Heart left ventricle (tissue), 16 donors: ENCODE measurements at regions not wholly inside any gene's neighbourhood (a gene's known extent, or its start where the extent isn't known, plus 50 kb on each side); places are given as distances from the start of the nearest gene placed in this dataset.

ENCODE experiments used
- ATAC-seq, 4 donors: fragments of 200-7000 bp; cut with Tn5 transposase; one replicate each; pipeline ENCODE4 v1.9.1; 2020 to 2022; ENCODE audit warnings: moderate library complexity in 4 of 4, mild to moderate bottlenecking in 3 of 4, moderate number of reproducible peaks in 1 of 4
- DNase-seq, 5 donors: peaks; one replicate each; pipeline ENCODE4 v3.0.0-alpha.2; 2020
- H3K27ac ChIP-seq, 12 donors: fragments of 200-600 bp; sonication (generic) in 4 of 12; one replicate each; pipeline versions ENCODE4 v1.5.0 to v1.8.0; 2016 to 2022; ENCODE audit warnings: mild to moderate bottlenecking in 2 of 12
- H3K27me3 ChIP-seq, 9 donors: fragments of 200-600 bp; sonication (generic) in 2 of 9; one replicate each; pipeline versions ENCODE4 v1.5.1 to v1.8.0; 2016 to 2022; ENCODE audit warnings: mild to moderate bottlenecking in 3 of 9
- H3K36me3 ChIP-seq, 9 donors: fragments of 200-600 bp; sonication (generic) in 2 of 9; one replicate each; pipeline versions ENCODE4 v1.5.0 to v1.8.0; 2018 to 2022; ENCODE audit warnings: mild to moderate bottlenecking in 2 of 9
- H3K4me1 ChIP-seq, 12 donors: fragments of 200-600 bp; sonication (generic) in 4 of 12; one replicate each; pipeline versions ENCODE4 v1.5.0 to v1.8.0; 2016 to 2022; ENCODE audit warnings: mild to moderate bottlenecking in 3 of 12
- H3K4me3 ChIP-seq, 12 donors: fragments of 200-600 bp; sonication (generic) in 4 of 12; one replicate each; pipeline versions ENCODE4 v1.5.0 to v1.8.0; 2017 to 2022; ENCODE audit warnings: mild to moderate bottlenecking in 9 of 12, moderate library complexity in 4 of 12
- H3K9me3 ChIP-seq, 12 donors: fragments of 200-600 bp; sonication (generic) in 4 of 12; one replicate each; pipeline versions ENCODE4 v1.5.0 to v1.8.0; 2016 to 2022; ENCODE audit warnings: mild to moderate bottlenecking in 1 of 12
- POLR2A ChIP-seq, 2 donors: fragments of 450-650 bp; IDR thresholded peaks; one replicate each; pipeline ENCODE4 v1.6.1; 2017; ENCODE audit warnings: antibody characterized with exemption in 2 of 2, mild to moderate bottlenecking in 2 of 2, moderate library complexity in 2 of 2
- WGBS, 4 donors: extraction: QIAGEN DNeasy Blood & Tissue Kit in 2 of 4; methylation state at CpG; one replicate each; pipeline versions ENCODE4 v1.1.5 to v1.1.7; 2013 to 2018; 5-methylcytosine and 5-hydroxymethylcytosine counted together
- intact Hi-C, 10 donors: fragments of 100-400 bp; cut with DNase I; formaldehyde crosslinking; loops; one replicate each; pipeline versions ENCODE4 v1.11.1 to v1.14.2; 2022
- TF ChIP-seq, protein P1 (sequence below), 12 donors: fragments of 200-600 bp; sonication (generic) in 4 of 12; IDR thresholded peaks; one replicate each; pipeline versions ENCODE4 v1.5.0 to v1.8.0; 2018 to 2022; ENCODE audit warnings: antibody characterized with exemption in 12 of 12, mild to moderate bottlenecking in 5 of 12
- donor health status: ischemic (EF 13 %, LVEDD 7.1; RV severe dilation, severe dysfunction).
- donor health status: healthy with polysubstance abuse.
- donor health status: DM: no; HTN: yes; CAD: no.
- donor health status: DM: no; HTN: no; CAD: no.
- donor health status: ischemic (EF 25% LVEDD 6.9; RV normal size, moderate dysfunction).
- donor health status: ischemic (EF 25% LVEDD 5.7; RV mildly dilated, moderate dysfunction).
- donor health status: healthy.
- donor health status: DM: yes; HTN: yes; CAD: no.
- donor health status: ischemic (EF 35%, LVEDD 5.7; RV mildly dilated, moderate dysfunction).
- donor health status: nonischemic (EF 11% LVEDD 7.7; RV severe dilation, severe dysfunction).
- donor health status: DM: yes; HTN: yes; CAD: no.
- donor health status: PGD.
- donor health status: ischemic (EF 29% LVEDD 5.4; RV normal size, mild dysfunction).
- donor health status: nonischemic (EF 23%, LVEDD 6.1; RV moderate dilation, normal function).

DNA sequence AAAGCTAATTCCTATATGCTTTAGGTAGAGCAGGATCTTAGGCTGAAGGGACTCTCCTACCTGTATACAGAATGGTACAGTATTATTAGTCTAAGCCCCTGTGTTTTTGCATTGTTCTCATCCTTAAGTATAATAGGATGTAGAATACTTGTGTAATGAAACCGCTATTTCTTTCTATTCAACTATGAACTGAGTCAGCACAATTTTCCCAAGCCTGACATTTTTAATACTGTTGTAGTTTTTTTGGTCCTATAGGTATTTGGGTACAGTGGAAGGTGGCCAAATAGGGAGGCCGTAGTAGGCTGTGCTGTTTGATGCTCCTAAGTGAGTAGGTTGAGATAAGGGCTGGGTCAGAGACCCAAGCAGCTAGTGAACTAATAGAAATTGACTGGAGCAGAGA, 205.1 kb downstream of the MACC1 start:
- intact Hi-C loops: no loop called here
- 75 to 86% (median 78%) methylated on average over 2 of the region's 2 CpGs for WGBS, 4 donors
- Histone ChIP-seq H3K27ac (no peak overlapping the region), H3K36me3 (no peaks in the 10 kb centered on the region), H3K9me3 (no peaks in the 10 kb centered on the region), H3K27me3 (no peaks in the 10 kb centered on the region), H3K4me3 (no peak overlapping the region), H3K4me1 (no peaks in the 10 kb centered on the region)
- ATAC-seq (no peak), DNase-seq (no peak)
- TF ChIP-seq, protein P1, sequence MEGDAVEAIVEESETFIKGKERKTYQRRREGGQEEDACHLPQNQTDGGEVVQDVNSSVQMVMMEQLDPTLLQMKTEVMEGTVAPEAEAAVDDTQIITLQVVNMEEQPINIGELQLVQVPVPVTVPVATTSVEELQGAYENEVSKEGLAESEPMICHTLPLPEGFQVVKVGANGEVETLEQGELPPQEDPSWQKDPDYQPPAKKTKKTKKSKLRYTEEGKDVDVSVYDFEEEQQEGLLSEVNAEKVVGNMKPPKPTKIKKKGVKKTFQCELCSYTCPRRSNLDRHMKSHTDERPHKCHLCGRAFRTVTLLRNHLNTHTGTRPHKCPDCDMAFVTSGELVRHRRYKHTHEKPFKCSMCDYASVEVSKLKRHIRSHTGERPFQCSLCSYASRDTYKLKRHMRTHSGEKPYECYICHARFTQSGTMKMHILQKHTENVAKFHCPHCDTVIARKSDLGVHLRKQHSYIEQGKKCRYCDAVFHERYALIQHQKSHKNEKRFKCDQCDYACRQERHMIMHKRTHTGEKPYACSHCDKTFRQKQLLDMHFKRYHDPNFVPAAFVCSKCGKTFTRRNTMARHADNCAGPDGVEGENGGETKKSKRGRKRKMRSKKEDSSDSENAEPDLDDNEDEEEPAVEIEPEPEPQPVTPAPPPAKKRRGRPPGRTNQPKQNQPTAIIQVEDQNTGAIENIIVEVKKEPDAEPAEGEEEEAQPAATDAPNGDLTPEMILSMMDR (IDR thresholded peaks at IDR 0.05): no peak
- no peak for TF ChIP-seq POLR2A (IDR thresholded peaks at IDR 0.05)

DNA sequence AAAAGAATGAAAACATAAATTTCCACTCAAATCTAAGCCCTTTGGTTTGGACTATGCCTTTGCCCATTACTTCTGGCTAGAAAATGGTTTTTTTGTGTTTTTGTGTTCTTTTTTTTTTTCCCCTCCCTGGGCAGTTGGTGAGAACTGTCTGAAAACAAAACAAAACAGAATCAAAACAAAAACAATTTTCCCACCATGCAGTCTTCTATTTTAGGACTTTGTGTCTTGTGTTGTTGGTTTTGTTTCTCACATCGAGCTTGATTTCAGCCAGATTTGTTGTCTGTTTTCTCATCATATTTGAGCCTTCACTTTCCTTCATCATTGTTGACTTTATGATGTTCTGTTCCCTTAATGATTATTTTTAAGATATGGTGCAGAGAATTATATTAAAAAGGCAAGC, 206.3 kb downstream of the MACC1 start:
- intact Hi-C loops: no loop called here
- DNase-seq: no peak
- no peaks in the 10 kb centered on the region for H3K9me3 ChIP-seq
- no peaks in the 10 kb centered on the region for H3K27me3 ChIP-seq
- TF ChIP-seq POLR2A (IDR thresholded peaks at IDR 0.05): no peak
- TF ChIP-seq, protein P1 (IDR thresholded peaks at IDR 0.05): no peak
- no peak for ATAC-seq
- H3K27ac ChIP-seq: no peak overlapping the region
- 64 to 82% (median 73%) methylated on average over 1 of the region's 1 CpG for WGBS, 4 donors
- H3K36me3 ChIP-seq: no peaks in the 10 kb centered on the region
- H3K4me1 ChIP-seq: no peaks in the 10 kb centered on the region
- no peak overlapping the region for H3K4me3 ChIP-seq

DNA sequence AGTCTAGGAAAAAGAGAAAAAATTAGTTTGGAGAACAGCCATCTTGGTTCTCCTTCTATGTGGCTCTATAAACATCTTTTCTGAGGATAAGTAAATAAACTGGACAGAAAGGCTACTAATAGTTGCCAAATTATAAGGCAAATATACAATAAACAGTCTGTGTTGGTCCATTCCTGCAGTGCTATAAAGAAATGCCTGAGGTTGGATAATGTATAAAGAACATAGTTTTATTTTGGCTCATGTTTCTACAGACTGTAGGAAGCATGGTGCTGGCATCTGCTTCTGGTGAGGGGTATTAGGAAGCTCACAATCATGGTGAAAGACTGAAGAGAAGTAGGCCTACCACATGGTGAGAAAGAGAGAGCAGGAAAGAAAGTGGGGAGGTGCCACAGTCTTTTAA, 209.7 kb downstream of the MACC1 start:
- TF ChIP-seq, protein P1 (IDR thresholded peaks at IDR 0.05): no peak
- no peak for TF ChIP-seq POLR2A (IDR thresholded peaks at IDR 0.05)
- ATAC-seq: no peak
- Histone ChIP-seq H3K4me3 (no peak overlapping the region), H3K9me3 (no peaks in the 10 kb centered on the region), H3K27ac (no peak overlapping the region), H3K27me3 (no peaks in the 10 kb centered on the region), H3K36me3 (no peaks in the 10 kb centered on the region), H3K4me1 (no peaks in the 10 kb centered on the region)
- intact Hi-C loops: no loop called here
- DNase-seq: no peak

DNA sequence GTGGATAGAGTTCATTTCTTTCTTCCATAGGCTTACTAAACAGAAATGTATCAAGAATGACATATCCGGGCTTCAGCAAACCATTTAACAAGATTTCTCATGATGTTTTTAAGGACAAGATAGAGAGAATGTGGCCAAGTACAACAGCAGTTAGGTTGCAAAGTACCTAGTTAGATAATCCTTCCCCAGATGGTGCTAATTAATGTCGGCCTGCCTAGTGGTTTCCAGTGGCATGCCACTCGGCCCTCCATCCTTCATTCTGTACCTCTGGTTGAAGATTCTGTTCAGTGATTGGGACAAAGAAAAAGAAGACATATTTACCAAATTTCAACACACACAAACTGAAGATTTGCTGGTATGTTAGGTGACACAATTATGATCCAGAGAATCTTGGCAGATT, 212.1 kb downstream of the MACC1 start:
- intact Hi-C loops: no loop called here
- Histone ChIP-seq H3K4me3 (no peak overlapping the region), H3K27ac (no peak overlapping the region), H3K4me1 (no peaks in the 10 kb centered on the region), H3K27me3 (no peaks in the 10 kb centered on the region), H3K36me3 (no peaks in the 10 kb centered on the region), H3K9me3 (no peaks in the 10 kb centered on the region)
- TF ChIP-seq POLR2A (IDR thresholded peaks at IDR 0.05): no peak
- TF ChIP-seq, protein P1 (IDR thresholded peaks at IDR 0.05): no peak
- 73 to 86% (median 77%) methylated on average over 3 of the region's 3 CpGs for WGBS, 4 donors
- no peak for DNase-seq
- no peak for ATAC-seq
